ENCODE measurements at regions not wholly inside any gene's neighbourhood (a gene's known extent, or its start where the extent isn't known, plus 50 kb on each side); places are given as distances from the start of the nearest gene placed in this dataset.

DNA sequence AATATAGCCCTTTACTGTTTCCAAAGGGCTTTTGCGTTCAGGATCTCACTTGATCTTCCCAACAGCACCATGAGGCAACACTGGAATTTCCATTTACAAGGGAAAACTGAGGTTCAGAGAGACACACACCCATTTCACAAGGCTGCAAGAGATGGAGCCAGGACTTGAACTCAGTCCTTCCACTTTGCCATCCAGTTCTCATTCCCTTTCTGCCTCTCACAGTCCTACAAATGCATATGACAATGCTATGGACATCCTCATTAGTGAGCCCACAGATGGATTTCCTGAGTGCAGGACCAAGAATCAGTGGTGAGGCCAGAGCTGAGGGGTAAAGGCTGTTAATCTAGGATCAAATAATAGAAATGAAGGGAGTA lies 136.1 kb upstream of the MYCN start:
- TF ChIP-seq EZH2 (IDR thresholded peaks at IDR 0.05; ENCODE audit: low read depth, unreplicated experiment) = no peak
- TF ChIP-seq, protein P1, sequence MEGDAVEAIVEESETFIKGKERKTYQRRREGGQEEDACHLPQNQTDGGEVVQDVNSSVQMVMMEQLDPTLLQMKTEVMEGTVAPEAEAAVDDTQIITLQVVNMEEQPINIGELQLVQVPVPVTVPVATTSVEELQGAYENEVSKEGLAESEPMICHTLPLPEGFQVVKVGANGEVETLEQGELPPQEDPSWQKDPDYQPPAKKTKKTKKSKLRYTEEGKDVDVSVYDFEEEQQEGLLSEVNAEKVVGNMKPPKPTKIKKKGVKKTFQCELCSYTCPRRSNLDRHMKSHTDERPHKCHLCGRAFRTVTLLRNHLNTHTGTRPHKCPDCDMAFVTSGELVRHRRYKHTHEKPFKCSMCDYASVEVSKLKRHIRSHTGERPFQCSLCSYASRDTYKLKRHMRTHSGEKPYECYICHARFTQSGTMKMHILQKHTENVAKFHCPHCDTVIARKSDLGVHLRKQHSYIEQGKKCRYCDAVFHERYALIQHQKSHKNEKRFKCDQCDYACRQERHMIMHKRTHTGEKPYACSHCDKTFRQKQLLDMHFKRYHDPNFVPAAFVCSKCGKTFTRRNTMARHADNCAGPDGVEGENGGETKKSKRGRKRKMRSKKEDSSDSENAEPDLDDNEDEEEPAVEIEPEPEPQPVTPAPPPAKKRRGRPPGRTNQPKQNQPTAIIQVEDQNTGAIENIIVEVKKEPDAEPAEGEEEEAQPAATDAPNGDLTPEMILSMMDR (conservative IDR thresholded peaks at IDR 0.05; ENCODE audit: low read depth in 2 of 2) = no peak
- no peak for TF ChIP-seq JUNB (IDR thresholded peaks at IDR 0.05; ENCODE audit: unreplicated experiment)
- no peak for TF ChIP-seq POLR2AphosphoS5 (IDR thresholded peaks at IDR 0.05; ENCODE audit: low read depth)
- TF ChIP-seq, protein P2, sequence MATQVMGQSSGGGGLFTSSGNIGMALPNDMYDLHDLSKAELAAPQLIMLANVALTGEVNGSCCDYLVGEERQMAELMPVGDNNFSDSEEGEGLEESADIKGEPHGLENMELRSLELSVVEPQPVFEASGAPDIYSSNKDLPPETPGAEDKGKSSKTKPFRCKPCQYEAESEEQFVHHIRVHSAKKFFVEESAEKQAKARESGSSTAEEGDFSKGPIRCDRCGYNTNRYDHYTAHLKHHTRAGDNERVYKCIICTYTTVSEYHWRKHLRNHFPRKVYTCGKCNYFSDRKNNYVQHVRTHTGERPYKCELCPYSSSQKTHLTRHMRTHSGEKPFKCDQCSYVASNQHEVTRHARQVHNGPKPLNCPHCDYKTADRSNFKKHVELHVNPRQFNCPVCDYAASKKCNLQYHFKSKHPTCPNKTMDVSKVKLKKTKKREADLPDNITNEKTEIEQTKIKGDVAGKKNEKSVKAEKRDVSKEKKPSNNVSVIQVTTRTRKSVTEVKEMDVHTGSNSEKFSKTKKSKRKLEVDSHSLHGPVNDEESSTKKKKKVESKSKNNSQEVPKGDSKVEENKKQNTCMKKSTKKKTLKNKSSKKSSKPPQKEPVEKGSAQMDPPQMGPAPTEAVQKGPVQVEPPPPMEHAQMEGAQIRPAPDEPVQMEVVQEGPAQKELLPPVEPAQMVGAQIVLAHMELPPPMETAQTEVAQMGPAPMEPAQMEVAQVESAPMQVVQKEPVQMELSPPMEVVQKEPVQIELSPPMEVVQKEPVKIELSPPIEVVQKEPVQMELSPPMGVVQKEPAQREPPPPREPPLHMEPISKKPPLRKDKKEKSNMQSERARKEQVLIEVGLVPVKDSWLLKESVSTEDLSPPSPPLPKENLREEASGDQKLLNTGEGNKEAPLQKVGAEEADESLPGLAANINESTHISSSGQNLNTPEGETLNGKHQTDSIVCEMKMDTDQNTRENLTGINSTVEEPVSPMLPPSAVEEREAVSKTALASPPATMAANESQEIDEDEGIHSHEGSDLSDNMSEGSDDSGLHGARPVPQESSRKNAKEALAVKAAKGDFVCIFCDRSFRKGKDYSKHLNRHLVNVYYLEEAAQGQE (IDR thresholded peaks at IDR 0.05; ENCODE audit: unreplicated experiment) = no peak
- TF ChIP-seq EZH2phosphoT487 (IDR thresholded peaks at IDR 0.05; ENCODE audit: unreplicated experiment) = no peak
- no peak for TF ChIP-seq CREB1 (CRISPR knock-in tag; IDR thresholded peaks at IDR 0.05; ENCODE audit: low read depth)
- TF ChIP-seq ZNF114 (CRISPR knock-in tag; IDR thresholded peaks at IDR 0.05) = no peak
- no peak for TF ChIP-seq NANOG (IDR thresholded peaks at IDR 0.05; ENCODE audit: borderline replicate concordance)
- TF ChIP-seq STAT1 (IDR thresholded peaks at IDR 0.05; ENCODE audit: unreplicated experiment) = no peak
- no peak for TF ChIP-seq ZNF331 (CRISPR knock-in tag; IDR thresholded peaks at IDR 0.05; ENCODE audit: low read depth)
- TF ChIP-seq, protein P3, sequence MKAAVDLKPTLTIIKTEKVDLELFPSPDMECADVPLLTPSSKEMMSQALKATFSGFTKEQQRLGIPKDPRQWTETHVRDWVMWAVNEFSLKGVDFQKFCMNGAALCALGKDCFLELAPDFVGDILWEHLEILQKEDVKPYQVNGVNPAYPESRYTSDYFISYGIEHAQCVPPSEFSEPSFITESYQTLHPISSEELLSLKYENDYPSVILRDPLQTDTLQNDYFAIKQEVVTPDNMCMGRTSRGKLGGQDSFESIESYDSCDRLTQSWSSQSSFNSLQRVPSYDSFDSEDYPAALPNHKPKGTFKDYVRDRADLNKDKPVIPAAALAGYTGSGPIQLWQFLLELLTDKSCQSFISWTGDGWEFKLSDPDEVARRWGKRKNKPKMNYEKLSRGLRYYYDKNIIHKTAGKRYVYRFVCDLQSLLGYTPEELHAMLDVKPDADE (IDR thresholded peaks at IDR 0.05) = no peak
- TF ChIP-seq, protein P4, sequence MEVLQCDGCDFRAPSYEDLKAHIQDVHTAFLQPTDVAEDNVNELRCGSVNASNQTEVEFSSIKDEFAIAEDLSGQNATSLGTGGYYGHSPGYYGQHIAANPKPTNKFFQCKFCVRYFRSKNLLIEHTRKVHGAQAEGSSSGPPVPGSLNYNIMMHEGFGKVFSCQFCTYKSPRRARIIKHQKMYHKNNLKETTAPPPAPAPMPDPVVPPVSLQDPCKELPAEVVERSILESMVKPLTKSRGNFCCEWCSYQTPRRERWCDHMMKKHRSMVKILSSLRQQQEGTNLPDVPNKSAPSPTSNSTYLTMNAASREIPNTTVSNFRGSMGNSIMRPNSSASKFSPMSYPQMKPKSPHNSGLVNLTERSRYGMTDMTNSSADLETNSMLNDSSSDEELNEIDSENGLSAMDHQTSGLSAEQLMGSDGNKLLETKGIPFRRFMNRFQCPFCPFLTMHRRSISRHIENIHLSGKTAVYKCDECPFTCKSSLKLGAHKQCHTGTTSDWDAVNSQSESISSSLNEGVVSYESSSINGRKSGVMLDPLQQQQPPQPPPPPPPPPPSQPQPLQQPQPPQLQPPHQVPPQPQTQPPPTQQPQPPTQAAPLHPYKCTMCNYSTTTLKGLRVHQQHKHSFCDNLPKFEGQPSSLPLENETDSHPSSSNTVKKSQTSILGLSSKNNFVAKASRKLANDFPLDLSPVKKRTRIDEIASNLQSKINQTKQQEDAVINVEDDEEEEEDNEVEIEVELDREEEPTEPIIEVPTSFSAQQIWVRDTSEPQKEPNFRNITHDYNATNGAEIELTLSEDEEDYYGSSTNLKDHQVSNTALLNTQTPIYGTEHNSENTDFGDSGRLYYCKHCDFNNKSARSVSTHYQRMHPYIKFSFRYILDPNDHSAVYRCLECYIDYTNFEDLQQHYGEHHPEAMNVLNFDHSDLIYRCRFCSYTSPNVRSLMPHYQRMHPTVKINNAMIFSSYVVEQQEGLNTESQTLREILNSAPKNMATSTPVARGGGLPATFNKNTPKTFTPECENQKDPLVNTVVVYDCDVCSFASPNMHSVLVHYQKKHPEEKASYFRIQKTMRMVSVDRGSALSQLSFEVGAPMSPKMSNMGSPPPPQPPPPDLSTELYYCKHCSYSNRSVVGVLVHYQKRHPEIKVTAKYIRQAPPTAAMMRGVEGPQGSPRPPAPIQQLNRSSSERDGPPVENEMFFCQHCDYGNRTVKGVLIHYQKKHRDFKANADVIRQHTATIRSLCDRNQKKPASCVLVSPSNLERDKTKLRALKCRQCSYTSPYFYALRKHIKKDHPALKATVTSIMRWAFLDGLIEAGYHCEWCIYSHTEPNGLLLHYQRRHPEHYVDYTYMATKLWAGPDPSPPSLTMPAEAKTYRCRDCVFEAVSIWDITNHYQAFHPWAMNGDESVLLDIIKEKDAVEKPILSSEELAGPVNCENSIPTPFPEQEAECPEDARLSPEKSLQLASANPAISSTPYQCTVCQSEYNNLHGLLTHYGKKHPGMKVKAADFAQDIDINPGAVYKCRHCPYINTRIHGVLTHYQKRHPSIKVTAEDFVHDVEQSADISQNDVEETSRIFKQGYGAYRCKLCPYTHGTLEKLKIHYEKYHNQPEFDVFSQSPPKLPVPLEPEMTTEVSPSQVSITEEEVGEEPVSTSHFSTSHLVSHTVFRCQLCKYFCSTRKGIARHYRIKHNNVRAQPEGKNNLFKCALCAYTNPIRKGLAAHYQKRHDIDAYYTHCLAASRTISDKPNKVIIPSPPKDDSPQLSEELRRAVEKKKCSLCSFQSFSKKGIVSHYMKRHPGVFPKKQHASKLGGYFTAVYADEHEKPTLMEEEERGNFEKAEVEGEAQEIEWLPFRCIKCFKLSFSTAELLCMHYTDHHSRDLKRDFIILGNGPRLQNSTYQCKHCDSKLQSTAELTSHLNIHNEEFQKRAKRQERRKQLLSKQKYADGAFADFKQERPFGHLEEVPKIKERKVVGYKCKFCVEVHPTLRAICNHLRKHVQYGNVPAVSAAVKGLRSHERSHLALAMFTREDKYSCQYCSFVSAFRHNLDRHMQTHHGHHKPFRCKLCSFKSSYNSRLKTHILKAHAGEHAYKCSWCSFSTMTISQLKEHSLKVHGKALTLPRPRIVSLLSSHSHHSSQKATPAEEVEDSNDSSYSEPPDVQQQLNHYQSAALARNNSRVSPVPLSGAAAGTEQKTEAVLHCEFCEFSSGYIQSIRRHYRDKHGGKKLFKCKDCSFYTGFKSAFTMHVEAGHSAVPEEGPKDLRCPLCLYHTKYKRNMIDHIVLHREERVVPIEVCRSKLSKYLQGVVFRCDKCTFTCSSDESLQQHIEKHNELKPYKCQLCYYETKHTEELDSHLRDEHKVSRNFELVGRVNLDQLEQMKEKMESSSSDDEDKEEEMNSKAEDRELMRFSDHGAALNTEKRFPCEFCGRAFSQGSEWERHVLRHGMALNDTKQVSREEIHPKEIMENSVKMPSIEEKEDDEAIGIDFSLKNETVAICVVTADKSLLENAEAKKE (CRISPR knock-in tag; IDR thresholded peaks at IDR 0.05) = no peak

Data from GM23338 (cell line).